ENCODE measurements at regions not wholly inside any gene's neighbourhood (a gene's known extent, or its start where the extent isn't known, plus 50 kb on each side); places are given as distances from the start of the nearest gene placed in this dataset.

DNA sequence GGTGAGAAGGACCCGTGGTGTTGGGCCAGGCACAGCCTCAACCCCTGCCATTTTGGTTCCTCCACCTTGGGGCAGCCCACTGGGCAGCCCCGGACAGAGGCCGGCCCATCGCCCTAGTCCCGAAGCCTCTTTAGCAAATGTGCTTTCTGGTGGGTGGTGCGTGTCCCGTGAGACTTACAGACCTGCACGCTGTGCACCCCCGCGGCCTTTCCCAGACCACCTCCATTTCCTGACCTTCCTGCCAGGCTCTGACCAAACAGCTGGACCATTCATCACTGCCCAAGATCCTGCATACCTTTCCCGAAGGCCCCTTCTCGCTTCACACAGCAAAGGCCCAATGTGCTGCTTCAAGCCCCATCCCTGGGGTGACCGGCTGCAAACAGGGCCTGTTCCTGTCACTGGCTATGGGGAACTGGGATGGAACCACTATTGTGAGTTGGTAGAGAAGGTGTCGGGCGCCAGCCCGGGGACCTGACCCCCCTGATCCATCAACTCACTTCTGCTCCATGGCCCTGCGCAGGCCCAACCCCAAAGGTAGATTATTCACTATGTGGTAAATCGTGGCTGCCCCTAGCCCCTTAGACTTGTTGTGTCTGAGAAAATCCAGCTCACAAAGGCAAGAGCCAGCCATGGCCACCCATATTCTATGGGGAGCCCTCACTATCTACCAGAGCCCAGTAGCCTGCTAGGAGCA lies 341.0 kb downstream of the EIPR1 start:
- TF ChIP-seq, protein P1, sequence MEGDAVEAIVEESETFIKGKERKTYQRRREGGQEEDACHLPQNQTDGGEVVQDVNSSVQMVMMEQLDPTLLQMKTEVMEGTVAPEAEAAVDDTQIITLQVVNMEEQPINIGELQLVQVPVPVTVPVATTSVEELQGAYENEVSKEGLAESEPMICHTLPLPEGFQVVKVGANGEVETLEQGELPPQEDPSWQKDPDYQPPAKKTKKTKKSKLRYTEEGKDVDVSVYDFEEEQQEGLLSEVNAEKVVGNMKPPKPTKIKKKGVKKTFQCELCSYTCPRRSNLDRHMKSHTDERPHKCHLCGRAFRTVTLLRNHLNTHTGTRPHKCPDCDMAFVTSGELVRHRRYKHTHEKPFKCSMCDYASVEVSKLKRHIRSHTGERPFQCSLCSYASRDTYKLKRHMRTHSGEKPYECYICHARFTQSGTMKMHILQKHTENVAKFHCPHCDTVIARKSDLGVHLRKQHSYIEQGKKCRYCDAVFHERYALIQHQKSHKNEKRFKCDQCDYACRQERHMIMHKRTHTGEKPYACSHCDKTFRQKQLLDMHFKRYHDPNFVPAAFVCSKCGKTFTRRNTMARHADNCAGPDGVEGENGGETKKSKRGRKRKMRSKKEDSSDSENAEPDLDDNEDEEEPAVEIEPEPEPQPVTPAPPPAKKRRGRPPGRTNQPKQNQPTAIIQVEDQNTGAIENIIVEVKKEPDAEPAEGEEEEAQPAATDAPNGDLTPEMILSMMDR (IDR thresholded peaks at IDR 0.05): no peak
- TF ChIP-seq POLR2A (IDR thresholded peaks at IDR 0.05) (no peak), POLR2AphosphoS5 (IDR thresholded peaks at IDR 0.05) (no peak)
